HEK293 (cell line): ENCODE measurements at regions not wholly inside any gene's neighbourhood (a gene's known extent, or its start where the extent isn't known, plus 50 kb on each side); places are given as distances from the start of the nearest gene placed in this dataset.

Experiments
- CTCF ChIA-PET: fragments of 350-600 bp; formaldehyde crosslinking; extraction: SDS; loops from one replicate; lab custom pipeline; 2021; ENCODE audit warnings: antibody characterized with exemption; lab: Yijun Ruan, JAX
- POLR2A ChIA-PET: fragments of 300-600 bp; formaldehyde crosslinking; extraction: SDS; loops from one replicate; lab custom pipeline; 2020; ENCODE audit warnings: antibody characterized with exemption, inconsistent platforms; lab: Yijun Ruan, JAX
- H3K27ac ChIP-seq: fragments of 200-500 bp; sonication (Bioruptor generic); 2 replicates; pipeline ENCODE4 v1.5.1; 2014; ENCODE audit warnings: low read depth, low read length, control low read depth, inconsistent platforms; ENCODE audit errors: extremely low read depth
- H3K36me3 ChIP-seq, 2 experiments: fragments of 200-500 bp in 1 of 2; sonication (Bioruptor generic) in 1 of 2; 1 replicate in 1 of 2; 2 replicates in 1 of 2; pipeline ENCODE4 v1.5.1; 2014 to 2017; ENCODE audit warnings: inconsistent platforms in 2 of 2, low read length in 2 of 2; ENCODE audit not compliant: control insufficient read depth in 2 of 2, insufficient read depth in 1 of 2
- H3K4me1 ChIP-seq: fragments of 200-500 bp; sonication (Bioruptor generic); 2 replicates; pipeline ENCODE4 v1.5.1; 2014; ENCODE audit warnings: mild to moderate bottlenecking, low read length, inconsistent platforms; ENCODE audit not compliant: control insufficient read depth, insufficient read depth
- H3K4me3 ChIP-seq: 2 replicates; pipeline ENCODE4 v1.5.1; 2011; ENCODE audit warnings: low read depth, mild to moderate bottlenecking, control low read depth, low read length, moderate library complexity
- H3K9me3 ChIP-seq: fragments of 200-500 bp; sonication (Bioruptor generic); 2 replicates; pipeline ENCODE4 v1.5.1; 2014; ENCODE audit warnings: low read depth, low read length, inconsistent platforms; ENCODE audit not compliant: control insufficient read depth, insufficient read depth
- GLIS2 ChIP-seq: fragments of 450-650 bp; formaldehyde crosslinking; IDR thresholded peaks from 2 replicates; pipeline ENCODE4 v1.5.1; 2016; ENCODE audit warnings: missing biosample characterization, missing genetic modification characterization
- KLF7 ChIP-seq: fragments of 450-650 bp; formaldehyde crosslinking; IDR thresholded peaks from 2 replicates; pipeline ENCODE4 v1.5.1; 2016; ENCODE audit warnings: missing biosample characterization, missing genetic modification characterization, borderline replicate concordance
- KLF9 ChIP-seq: fragments of 450-650 bp; formaldehyde crosslinking; IDR thresholded peaks from 2 replicates; pipeline ENCODE4 v1.5.1; 2016; ENCODE audit warnings: missing biosample characterization, missing genetic modification characterization, low read depth
- MZF1 ChIP-seq: fragments of 450-650 bp; formaldehyde crosslinking; IDR thresholded peaks from 2 replicates; pipeline ENCODE4 v1.5.1; 2017; ENCODE audit warnings: missing biosample characterization, missing genetic modification characterization, borderline replicate concordance
- OVOL3 ChIP-seq: fragments of 450-650 bp; formaldehyde crosslinking; IDR thresholded peaks from 2 replicates; pipeline ENCODE4 v1.5.1; 2016; ENCODE audit warnings: missing biosample characterization, missing genetic modification characterization
- PRDM1 ChIP-seq: fragments of 450-650 bp; formaldehyde crosslinking; IDR thresholded peaks from 2 replicates; pipeline ENCODE4; 2016; ENCODE audit warnings: missing biosample characterization, missing genetic modification characterization
- SP3 ChIP-seq: fragments of 450-650 bp; formaldehyde crosslinking; IDR thresholded peaks from 2 replicates; pipeline ENCODE4 v1.5.1; 2016; ENCODE audit warnings: missing biosample characterization, missing genetic modification characterization
- TCF7L2 ChIP-seq: IDR thresholded peaks from 2 replicates; pipeline ENCODE4 v1.6.1; 2011; ENCODE audit warnings: low read depth, mild to moderate bottlenecking, inconsistent platforms, low read length, moderate library complexity, borderline replicate concordance
- ZNF211 ChIP-seq: fragments of 450-650 bp; formaldehyde crosslinking; IDR thresholded peaks from 2 replicates; pipeline ENCODE4 v1.5.1; 2016; ENCODE audit warnings: low read depth, missing biosample characterization, missing genetic modification characterization
- ZNF214 ChIP-seq: fragments of 450-650 bp; formaldehyde crosslinking; IDR thresholded peaks from 2 replicates; pipeline ENCODE4 v1.5.1; 2017; ENCODE audit warnings: missing biosample characterization, mild to moderate bottlenecking, missing genetic modification characterization, borderline replicate concordance
- ZNF23 ChIP-seq: fragments of 450-650 bp; formaldehyde crosslinking; IDR thresholded peaks from 2 replicates; pipeline ENCODE4 v1.5.1; 2016; ENCODE audit warnings: missing biosample characterization, missing genetic modification characterization, borderline replicate concordance
- ZNF248 ChIP-seq: fragments of 450-650 bp; formaldehyde crosslinking; IDR thresholded peaks from 2 replicates; pipeline ENCODE4 v1.5.1; 2017; ENCODE audit warnings: missing biosample characterization, missing genetic modification characterization
- ZNF274 ChIP-seq, 2 experiments: fragments of 200-500 bp in 1 of 2; fragments of 450-650 bp in 1 of 2; sonication (Bioruptor generic) in 1 of 2; formaldehyde crosslinking in 1 of 2; IDR thresholded peaks; 2 replicates each; pipeline versions ENCODE4 v1.5.1 to v1.6.1; 2014 to 2016; ENCODE audit warnings: borderline replicate concordance in 1 of 2, inconsistent platforms in 1 of 2, low read length in 1 of 2, missing biosample characterization in 1 of 2, missing genetic modification characterization in 1 of 2
- ZNF394 ChIP-seq: fragments of 450-650 bp; formaldehyde crosslinking; IDR thresholded peaks from 2 replicates; pipeline ENCODE4 v1.5.1; 2016; ENCODE audit warnings: missing biosample characterization, missing genetic modification characterization, mild to moderate bottlenecking, moderate library complexity, borderline replicate concordance
- ZNF433 ChIP-seq: fragments of 450-650 bp; formaldehyde crosslinking; IDR thresholded peaks from 2 replicates; pipeline ENCODE4 v1.5.1; 2016; ENCODE audit warnings: missing biosample characterization, missing genetic modification characterization, low read depth
- ZNF549 ChIP-seq: fragments of 450-650 bp; IDR thresholded peaks from 2 replicates; pipeline ENCODE4 v1.5.1; 2018; ENCODE audit warnings: missing biosample characterization, missing genetic modification characterization, mild to moderate bottlenecking, inconsistent platforms, moderate library complexity
- ZNF596 ChIP-seq: fragments of 450-650 bp; IDR thresholded peaks from 2 replicates; pipeline ENCODE4 v1.5.0; 2018; ENCODE audit warnings: missing biosample characterization, mild to moderate bottlenecking, missing genetic modification characterization, moderate library complexity
- ZNF600 ChIP-seq: fragments of 450-650 bp; formaldehyde crosslinking; IDR thresholded peaks from 2 replicates; pipeline ENCODE4 v1.5.1; 2016; ENCODE audit warnings: missing biosample characterization, missing genetic modification characterization
- ZNF626 ChIP-seq: fragments of 450-650 bp; sonication (Bioruptor Pico); formaldehyde crosslinking; IDR thresholded peaks from 2 replicates; pipeline ENCODE4 v1.5.1; 2018; ENCODE audit warnings: missing biosample characterization, missing genetic modification characterization, inconsistent platforms
- ZNF843 ChIP-seq: fragments of 450-650 bp; formaldehyde crosslinking; IDR thresholded peaks from 2 replicates; pipeline ENCODE4 v1.5.1; 2016; ENCODE audit warnings: missing biosample characterization, missing genetic modification characterization
- TF ChIP-seq, protein P1 (sequence below): fragments of 450-650 bp; formaldehyde crosslinking; IDR thresholded peaks from 2 replicates; pipeline ENCODE4 v1.5.1; 2016; ENCODE audit warnings: missing biosample characterization, missing genetic modification characterization
- TF ChIP-seq, protein P2 (sequence below): fragments of 450-650 bp; formaldehyde crosslinking; IDR thresholded peaks from 2 replicates; pipeline ENCODE4 v1.5.1; 2016; ENCODE audit warnings: missing biosample characterization, missing genetic modification characterization
- TF ChIP-seq, protein P3 (sequence below): fragments of 450-650 bp; formaldehyde crosslinking; IDR thresholded peaks from 2 replicates; pipeline ENCODE4 v1.5.1; 2016; ENCODE audit warnings: missing biosample characterization, missing genetic modification characterization
- TF ChIP-seq, protein P4 (sequence below): fragments of 450-650 bp; formaldehyde crosslinking; IDR thresholded peaks from 2 replicates; pipeline ENCODE4 v1.5.1; 2016; ENCODE audit warnings: missing biosample characterization, missing genetic modification characterization
- TF ChIP-seq, protein P5 (sequence below): fragments of 450-650 bp; formaldehyde crosslinking; IDR thresholded peaks from 2 replicates; pipeline ENCODE4 v1.5.1; 2016; ENCODE audit warnings: missing biosample characterization, missing genetic modification characterization, low read depth

DNA sequence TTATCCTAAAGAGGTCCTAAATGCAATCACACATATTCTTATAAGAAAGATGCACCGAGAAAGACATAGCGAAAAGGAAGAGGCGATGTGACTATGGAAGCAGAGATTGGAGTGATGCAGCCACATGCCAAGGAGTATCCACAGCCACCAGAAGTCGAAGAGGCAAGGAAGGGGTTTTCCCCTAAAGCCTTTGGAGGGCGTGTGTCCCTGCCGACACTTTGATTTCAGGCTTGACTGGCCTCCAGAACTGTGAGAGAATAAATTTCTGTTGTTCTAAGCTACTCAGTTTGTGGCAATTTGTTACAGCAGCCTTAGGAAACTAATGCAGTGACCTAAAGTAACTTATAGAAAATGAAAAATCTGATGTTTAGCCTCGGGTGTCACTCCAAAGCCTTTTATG, 179.5 kb upstream of the CITED2 start:
- ChIA-PET CTCF (no interaction called here), POLR2A (no interaction called here)
- Histone ChIP-seq H3K27ac (no peak overlapping the region), H3K36me3 (no peaks in the 10 kb centered on the region), H3K4me3 (no peak overlapping the region), H3K4me1 (no peaks in the 10 kb centered on the region), H3K9me3 (no peaks in the 10 kb centered on the region)
- TF ChIP-seq PRDM1 (no peak), ZNF600 (no peak), ZNF23 (tag by site-specific recombination) (no peak), ZNF211 (tag by site-specific recombination) (no peak), ZNF433 (tag by site-specific recombination) (no peak), MZF1 (tag by site-specific recombination) (no peak), ZNF843 (tag by site-specific recombination) (no peak), ZNF596 (tag by site-specific recombination) (no peak), KLF7 (tag by site-specific recombination) (no peak), GLIS2 (tag by site-specific recombination) (no peak), KLF9 (tag by site-specific recombination) (no peak), SP3 (tag by site-specific recombination) (no peak), ZNF394 (tag by site-specific recombination) (no peak), ZNF549 (no peak)
- TF ChIP-seq, protein P1, sequence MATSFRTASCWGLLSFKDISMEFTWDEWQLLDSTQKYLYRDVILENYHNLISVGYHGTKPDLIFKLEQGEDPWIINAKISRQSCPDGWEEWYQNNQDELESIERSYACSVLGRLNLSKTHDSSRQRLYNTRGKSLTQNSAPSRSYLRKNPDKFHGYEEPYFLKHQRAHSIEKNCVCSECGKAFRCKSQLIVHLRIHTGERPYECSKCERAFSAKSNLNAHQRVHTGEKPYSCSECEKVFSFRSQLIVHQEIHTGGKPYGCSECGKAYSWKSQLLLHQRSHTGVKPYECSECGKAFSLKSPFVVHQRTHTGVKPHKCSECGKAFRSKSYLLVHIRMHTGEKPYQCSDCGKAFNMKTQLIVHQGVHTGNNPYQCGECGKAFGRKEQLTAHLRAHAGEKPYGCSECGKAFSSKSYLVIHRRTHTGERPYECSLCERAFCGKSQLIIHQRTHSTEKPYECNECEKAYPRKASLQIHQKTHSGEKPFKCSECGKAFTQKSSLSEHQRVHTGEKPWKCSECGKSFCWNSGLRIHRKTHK = no peak
- TF ChIP-seq, protein P2, sequence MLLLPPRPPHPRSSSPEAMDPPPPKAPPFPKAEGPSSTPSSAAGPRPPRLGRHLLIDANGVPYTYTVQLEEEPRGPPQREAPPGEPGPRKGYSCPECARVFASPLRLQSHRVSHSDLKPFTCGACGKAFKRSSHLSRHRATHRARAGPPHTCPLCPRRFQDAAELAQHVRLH (tag by site-specific recombination) = no peak
- TF ChIP-seq, protein P3, sequence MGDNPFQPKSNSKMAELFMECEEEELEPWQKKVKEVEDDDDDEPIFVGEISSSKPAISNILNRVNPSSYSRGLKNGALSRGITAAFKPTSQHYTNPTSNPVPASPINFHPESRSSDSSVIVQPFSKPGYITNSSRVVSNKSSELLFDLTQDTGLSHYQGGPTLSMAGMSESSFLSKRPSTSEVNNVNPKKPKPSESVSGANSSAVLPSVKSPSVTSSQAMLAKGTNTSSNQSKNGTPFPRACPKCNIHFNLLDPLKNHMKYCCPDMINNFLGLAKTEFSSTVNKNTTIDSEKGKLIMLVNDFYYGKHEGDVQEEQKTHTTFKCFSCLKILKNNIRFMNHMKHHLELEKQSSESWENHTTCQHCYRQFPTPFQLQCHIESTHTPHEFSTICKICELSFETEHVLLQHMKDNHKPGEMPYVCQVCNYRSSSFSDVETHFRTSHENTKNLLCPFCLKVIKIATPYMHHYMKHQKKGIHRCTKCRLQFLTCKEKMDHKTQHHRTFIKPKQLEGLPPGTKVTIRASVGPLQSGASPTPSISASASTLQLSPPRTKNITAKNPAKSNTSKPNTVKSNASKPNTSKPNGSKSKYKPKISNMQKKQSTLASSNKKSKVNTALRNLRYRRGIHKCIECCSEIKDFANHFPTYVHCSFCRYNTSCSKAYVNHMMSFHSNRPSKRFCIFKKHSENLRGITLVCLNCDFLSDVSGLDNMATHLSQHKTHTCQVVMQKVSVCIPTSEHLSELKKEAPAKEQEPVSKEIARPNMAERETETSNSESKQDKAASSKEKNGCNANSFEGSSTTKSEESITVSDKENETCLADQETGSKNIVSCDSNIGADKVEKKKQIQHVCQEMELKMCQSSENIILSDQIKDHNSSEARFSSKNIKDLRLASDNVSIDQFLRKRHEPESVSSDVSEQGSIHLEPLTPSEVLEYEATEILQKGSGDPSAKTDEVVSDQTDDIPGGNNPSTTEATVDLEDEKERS (tag by site-specific recombination) = no peak

DNA sequence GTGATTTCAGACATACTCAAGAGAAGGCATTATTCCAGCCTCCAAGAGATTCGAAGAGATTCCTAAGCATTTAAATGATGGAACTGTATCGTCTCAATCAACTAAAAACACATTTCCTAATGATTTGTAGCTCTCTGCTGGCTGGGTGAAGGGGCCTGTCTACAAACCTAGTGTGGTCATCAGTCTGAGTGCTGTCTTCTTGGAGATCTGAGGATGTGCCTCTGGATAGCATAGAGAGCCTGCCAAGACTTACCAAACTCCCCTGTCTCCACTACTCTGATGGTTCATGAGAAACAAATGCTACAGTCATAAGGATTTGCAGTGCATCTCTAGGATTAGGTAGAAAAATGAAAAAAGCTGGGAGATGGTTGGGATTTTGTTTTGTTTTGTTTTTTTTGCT, 176.9 kb upstream of the CITED2 start:
- Histone ChIP-seq H3K9me3 (no peaks in the 10 kb centered on the region), H3K36me3 (no peaks in the 10 kb centered on the region), H3K4me1 (peaks cover 2% of the 10 kb centered on the region; the same call in 1 of the 2 replicates), H3K27ac (no peak overlapping the region), H3K4me3 (no peak overlapping the region)
- ChIA-PET CTCF (interaction anchor here (0.6 to 1.1 kb wide), 3 partner anchors 9 to 1848 kb away, joined by 3 read pairs; no protein-coding TSS in a partner anchor), POLR2A (no interaction called here)
- TF ChIP-seq ZNF433 (tag by site-specific recombination) (no peak), ZNF211 (tag by site-specific recombination) (no peak), OVOL3 (tag by site-specific recombination) (no peak), ZNF626 (tag by site-specific recombination) (no peak), TCF7L2 (no peak), ZNF274 (IDR thresholded peaks at IDR 0.05; ENCODE audit: low read length) (no peak), ZNF274 (tag by site-specific recombination; IDR thresholded peaks at IDR 0.05; ENCODE audit: borderline replicate concordance) (no peak), ZNF248 (tag by site-specific recombination) (no peak), ZNF214 (no peak)
- TF ChIP-seq, protein P2 (tag by site-specific recombination) = no peak
- TF ChIP-seq, protein P4, sequence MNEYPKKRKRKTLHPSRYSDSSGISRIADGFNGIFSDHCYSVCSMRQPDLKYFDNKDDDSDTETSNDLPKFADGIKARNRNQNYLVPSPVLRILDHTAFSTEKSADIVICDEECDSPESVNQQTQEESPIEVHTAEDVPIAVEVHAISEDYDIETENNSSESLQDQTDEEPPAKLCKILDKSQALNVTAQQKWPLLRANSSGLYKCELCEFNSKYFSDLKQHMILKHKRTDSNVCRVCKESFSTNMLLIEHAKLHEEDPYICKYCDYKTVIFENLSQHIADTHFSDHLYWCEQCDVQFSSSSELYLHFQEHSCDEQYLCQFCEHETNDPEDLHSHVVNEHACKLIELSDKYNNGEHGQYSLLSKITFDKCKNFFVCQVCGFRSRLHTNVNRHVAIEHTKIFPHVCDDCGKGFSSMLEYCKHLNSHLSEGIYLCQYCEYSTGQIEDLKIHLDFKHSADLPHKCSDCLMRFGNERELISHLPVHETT (tag by site-specific recombination) = no peak
- TF ChIP-seq, protein P5, sequence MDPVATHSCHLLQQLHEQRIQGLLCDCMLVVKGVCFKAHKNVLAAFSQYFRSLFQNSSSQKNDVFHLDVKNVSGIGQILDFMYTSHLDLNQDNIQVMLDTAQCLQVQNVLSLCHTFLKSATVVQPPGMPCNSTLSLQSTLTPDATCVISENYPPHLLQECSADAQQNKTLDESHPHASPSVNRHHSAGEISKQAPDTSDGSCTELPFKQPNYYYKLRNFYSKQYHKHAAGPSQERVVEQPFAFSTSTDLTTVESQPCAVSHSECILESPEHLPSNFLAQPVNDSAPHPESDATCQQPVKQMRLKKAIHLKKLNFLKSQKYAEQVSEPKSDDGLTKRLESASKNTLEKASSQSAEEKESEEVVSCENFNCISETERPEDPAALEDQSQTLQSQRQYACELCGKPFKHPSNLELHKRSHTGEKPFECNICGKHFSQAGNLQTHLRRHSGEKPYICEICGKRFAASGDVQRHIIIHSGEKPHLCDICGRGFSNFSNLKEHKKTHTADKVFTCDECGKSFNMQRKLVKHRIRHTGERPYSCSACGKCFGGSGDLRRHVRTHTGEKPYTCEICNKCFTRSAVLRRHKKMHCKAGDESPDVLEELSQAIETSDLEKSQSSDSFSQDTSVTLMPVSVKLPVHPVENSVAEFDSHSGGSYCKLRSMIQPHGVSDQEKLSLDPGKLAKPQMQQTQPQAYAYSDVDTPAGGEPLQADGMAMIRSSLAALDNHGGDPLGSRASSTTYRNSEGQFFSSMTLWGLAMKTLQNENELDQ (tag by site-specific recombination) = no peak
